GM23248 (cell line): ENCODE measurements at regions not wholly inside any gene's neighbourhood (a gene's known extent, or its start where the extent isn't known, plus 50 kb on each side); places are given as distances from the start of the nearest gene placed in this dataset.

ENCODE experiments used
- EZH2 ChIP-seq: fragments of 200-600 bp; sonication (generic); IDR thresholded peaks from 2 replicates; pipeline ENCODE4 v1.6.1; 2018; ENCODE audit warnings: antibody characterized with exemption, mild to moderate bottlenecking; ENCODE audit not compliant: insufficient read depth, poor library complexity, severe bottlenecking
- EZH2phosphoT487 ChIP-seq: fragments of 200-600 bp; sonication (generic); IDR thresholded peaks from 2 replicates; pipeline ENCODE4 v1.6.1; 2018; ENCODE audit warnings: antibody characterized with exemption, moderate library complexity, mild to moderate bottlenecking, low read depth; ENCODE audit not compliant: insufficient read depth

DNA sequence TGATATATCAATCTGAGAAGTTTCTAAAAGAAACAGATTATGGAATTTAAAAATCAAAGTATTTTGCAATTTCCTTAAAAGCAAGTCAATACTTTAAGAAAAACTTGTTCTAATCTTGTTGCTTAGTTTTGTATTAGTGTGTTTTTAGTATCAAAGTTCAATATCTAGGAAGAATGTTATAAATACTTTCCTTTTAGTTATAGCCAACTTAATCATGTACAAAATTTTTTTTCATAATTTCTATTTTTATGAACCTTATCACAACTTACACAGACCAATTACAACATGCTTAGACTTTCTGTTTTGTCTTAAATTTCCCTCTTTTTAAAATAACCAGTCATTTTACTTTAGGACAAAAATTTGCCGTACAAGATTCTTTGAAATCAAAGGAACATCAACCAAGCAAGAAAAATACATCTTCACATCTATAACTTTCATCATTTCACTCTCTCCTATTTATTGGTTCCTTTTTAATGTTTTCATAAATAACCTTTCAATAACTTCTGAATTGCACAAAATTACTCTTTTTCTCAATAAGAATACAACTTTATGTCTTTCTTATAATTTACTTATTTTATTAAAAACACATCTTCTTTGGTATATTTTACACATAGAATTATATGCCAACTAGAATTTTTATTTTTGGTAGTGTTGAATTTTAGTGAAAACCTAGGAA is 308.2 kb upstream of the GLI3 start:
- TF ChIP-seq EZH2phosphoT487, result no peak
- no peak for TF ChIP-seq EZH2
